ENCODE measurements at regions not wholly inside any gene's neighbourhood (a gene's known extent, or its start where the extent isn't known, plus 50 kb on each side); places are given as distances from the start of the nearest gene placed in this dataset.
"Not testable (repeated sequence)": the region's sequence is repeated elsewhere in the genome, so short reads cannot be mapped to it uniquely, and the experiment has no call there.

- in situ Hi-C loops (cut with HindIII; ENCODE audit: low pct_unique_long_range_greater_than_20kb, low sequenced_read_pairs); DNase-seq (ENCODE audit: low read depth, low spot score): not testable (repeated sequence)
Observed at GRCh38 chr6:60813897-60814596, 1472.0 kb downstream of the KHDRBS2 start.

GRCh38 chr6:60810216-60810615 lies 1475.8 kb downstream of the KHDRBS2 start:
- in situ Hi-C loops (cut with HindIII; ENCODE audit: low pct_unique_long_range_greater_than_20kb, low sequenced_read_pairs); DNase-seq (ENCODE audit: low read depth, low spot score): not testable (repeated sequence)

- DNase-seq (ENCODE audit: low read depth, low spot score); in situ Hi-C loops (cut with HindIII; ENCODE audit: low pct_unique_long_range_greater_than_20kb, low sequenced_read_pairs): not testable (repeated sequence)
Observed at GRCh38 chr6:60799146-60799545, 1486.9 kb downstream of the KHDRBS2 start.

- DNase-seq (ENCODE audit: low read depth, low spot score); in situ Hi-C loops (cut with HindIII; ENCODE audit: low pct_unique_long_range_greater_than_20kb, low sequenced_read_pairs): not testable (repeated sequence)
Observed at GRCh38 chr6:60797831-60798230, 1488.2 kb downstream of the KHDRBS2 start.

GRCh38 chr6:60789601-60790000 lies 1496.4 kb downstream of the KHDRBS2 start:
- in situ Hi-C loops (cut with HindIII; ENCODE audit: low pct_unique_long_range_greater_than_20kb, low sequenced_read_pairs), result not testable (repeated sequence)
- peak; percentile 1 for DNase-seq (ENCODE audit: low read depth, low spot score)

GRCh38 chr6:60782698-60783464 lies 1503.1 kb downstream of the KHDRBS2 start:
- DNase-seq (ENCODE audit: low read depth, low spot score); in situ Hi-C loops (cut with HindIII; ENCODE audit: low pct_unique_long_range_greater_than_20kb, low sequenced_read_pairs): not testable (repeated sequence)

- in situ Hi-C loops (cut with HindIII; ENCODE audit: low pct_unique_long_range_greater_than_20kb, low sequenced_read_pairs); DNase-seq (ENCODE audit: low read depth, low spot score): not testable (repeated sequence)
Observed at GRCh38 chr6:60779591-60779990, 1506.4 kb downstream of the KHDRBS2 start.

GRCh38 chr6:60767791-60768499 lies 1518.1 kb downstream of the KHDRBS2 start:
- in situ Hi-C loops (cut with HindIII; ENCODE audit: low pct_unique_long_range_greater_than_20kb, low sequenced_read_pairs), result not testable (repeated sequence)

GRCh38 chr6:60765331-60765730 lies 1520.7 kb downstream of the KHDRBS2 start:
- DNase-seq (ENCODE audit: low read depth, low spot score); in situ Hi-C loops (cut with HindIII; ENCODE audit: low pct_unique_long_range_greater_than_20kb, low sequenced_read_pairs): not testable (repeated sequence)

More at GRCh38 chr6:60767791-60768499, 1518.1 kb downstream of the KHDRBS2 start:
- DNase-seq (ENCODE audit: low read depth, low spot score), result not testable (repeated sequence)

GRCh38 chr6:60763464-60764080 lies 1522.5 kb downstream of the KHDRBS2 start:
- in situ Hi-C loops (cut with HindIII; ENCODE audit: low pct_unique_long_range_greater_than_20kb, low sequenced_read_pairs), result not testable (repeated sequence)

GRCh38 chr6:60760928-60761327 lies 1525.1 kb downstream of the KHDRBS2 start:
- in situ Hi-C loops (cut with HindIII; ENCODE audit: low pct_unique_long_range_greater_than_20kb, low sequenced_read_pairs); DNase-seq (ENCODE audit: low read depth, low spot score): not testable (repeated sequence)

More at GRCh38 chr6:60763464-60764080, 1522.5 kb downstream of the KHDRBS2 start:
- not testable (repeated sequence) for DNase-seq (ENCODE audit: low read depth, low spot score)

GRCh38 chr6:60759149-60759825 lies 1526.7 kb downstream of the KHDRBS2 start:
- DNase-seq (ENCODE audit: low read depth, low spot score); in situ Hi-C loops (cut with HindIII; ENCODE audit: low pct_unique_long_range_greater_than_20kb, low sequenced_read_pairs): not testable (repeated sequence)

GRCh38 chr6:60758725-60759124 lies 1527.3 kb downstream of the KHDRBS2 start:
- in situ Hi-C loops (cut with HindIII; ENCODE audit: low pct_unique_long_range_greater_than_20kb, low sequenced_read_pairs), result not testable (repeated sequence)

GRCh38 chr6:60754879-60755278 lies 1531.1 kb downstream of the KHDRBS2 start:
- no peak for DNase-seq (ENCODE audit: low read depth, low spot score)
- in situ Hi-C loops (cut with HindIII; ENCODE audit: low pct_unique_long_range_greater_than_20kb, low sequenced_read_pairs), result no loop called here

More at GRCh38 chr6:60758725-60759124, 1527.3 kb downstream of the KHDRBS2 start:
- peak; percentile 18 for DNase-seq (ENCODE audit: low read depth, low spot score)

GRCh38 chr6:60750353-60751081 lies 1535.5 kb downstream of the KHDRBS2 start:
- in situ Hi-C loops (cut with HindIII; ENCODE audit: low pct_unique_long_range_greater_than_20kb, low sequenced_read_pairs); DNase-seq (ENCODE audit: low read depth, low spot score): not testable (repeated sequence)

GRCh38 chr6:60747765-60748556 lies 1538.1 kb downstream of the KHDRBS2 start:
- in situ Hi-C loops (cut with HindIII; ENCODE audit: low pct_unique_long_range_greater_than_20kb, low sequenced_read_pairs); DNase-seq (ENCODE audit: low read depth, low spot score): not testable (repeated sequence)
